HG03520 (cell line): ENCODE measurements at regions not wholly inside any gene's neighbourhood (a gene's known extent, or its start where the extent isn't known, plus 50 kb on each side); places are given as distances from the start of the nearest gene placed in this dataset.
"Not testable (repeated sequence)": the region's sequence is repeated elsewhere in the genome, so short reads cannot be mapped to it uniquely, and the experiment has no call there.

Experiments used
- ATAC-seq: cut with Tn5 transposase; IDR thresholded peaks from one replicate; pipeline ENCODE4 v1.9.1; 2021; ENCODE audit warnings: mild to moderate bottlenecking, moderate library complexity; ENCODE audit not compliant: unreplicated experiment

- ATAC-seq: no peak
These were observed 193.4 kb upstream of the CPHXL start for GRCh38 chr16:75919664-75920063.

- ATAC-seq: no peak
These were observed 195.0 kb upstream of the CPHXL start for GRCh38 chr16:75921281-75921680.

- no peak for ATAC-seq
These were observed 196.0 kb upstream of the CPHXL start for GRCh38 chr16:75922250-75922649.

GRCh38 chr16:75924397-75924796 is 198.1 kb upstream of the CPHXL start:
- ATAC-seq: no peak

- ATAC-seq: no peak
These were observed 201.5 kb upstream of the CPHXL start for GRCh38 chr16:75927810-75928209.

GRCh38 chr16:75928295-75928694 is 202.0 kb upstream of the CPHXL start:
- ATAC-seq: no peak

- ATAC-seq: no peak
These were observed 202.8 kb upstream of the CPHXL start for GRCh38 chr16:75929046-75929445.

- ATAC-seq: no peak
These were observed 204.8 kb upstream of the CPHXL start for GRCh38 chr16:75931043-75931442.

GRCh38 chr16:75931970-75932369 is 205.7 kb upstream of the CPHXL start:
- ATAC-seq: no peak

- no peak for ATAC-seq
These were observed 212.5 kb upstream of the CPHXL start for GRCh38 chr16:75938818-75939217.

- no peak for ATAC-seq
These were observed 216.1 kb upstream of the CPHXL start for GRCh38 chr16:75942351-75942750.

- ATAC-seq: no peak
These were observed 216.6 kb upstream of the CPHXL start for GRCh38 chr16:75942936-75943335.

GRCh38 chr16:75943705-75944514 is 217.6 kb upstream of the CPHXL start:
- ATAC-seq: no peak

- ATAC-seq: no peak
These were observed 219.7 kb upstream of the CPHXL start for GRCh38 chr16:75945916-75946457.

GRCh38 chr16:75947626-75948239 is 221.4 kb upstream of the CPHXL start:
- ATAC-seq: no peak

GRCh38 chr16:75948441-75948840 is 222.2 kb upstream of the CPHXL start:
- no peak for ATAC-seq

GRCh38 chr16:75948886-75949285 is 222.6 kb upstream of the CPHXL start:
- ATAC-seq: no peak

GRCh38 chr16:75952124-75952523 is 225.8 kb upstream of the CPHXL start:
- ATAC-seq: no peak

- no peak for ATAC-seq
These were observed 231.6 kb upstream of the CPHXL start for GRCh38 chr16:75957870-75958269.

GRCh38 chr16:75965504-75966374 is 239.4 kb upstream of the CPHXL start:
- ATAC-seq: no peak

GRCh38 chr16:75969120-75969519 is 242.8 kb upstream of the CPHXL start:
- not testable (repeated sequence) for ATAC-seq
